ENCODE measurements at regions not wholly inside any gene's neighbourhood (a gene's known extent, or its start where the extent isn't known, plus 50 kb on each side); places are given as distances from the start of the nearest gene placed in this dataset.

DNA sequence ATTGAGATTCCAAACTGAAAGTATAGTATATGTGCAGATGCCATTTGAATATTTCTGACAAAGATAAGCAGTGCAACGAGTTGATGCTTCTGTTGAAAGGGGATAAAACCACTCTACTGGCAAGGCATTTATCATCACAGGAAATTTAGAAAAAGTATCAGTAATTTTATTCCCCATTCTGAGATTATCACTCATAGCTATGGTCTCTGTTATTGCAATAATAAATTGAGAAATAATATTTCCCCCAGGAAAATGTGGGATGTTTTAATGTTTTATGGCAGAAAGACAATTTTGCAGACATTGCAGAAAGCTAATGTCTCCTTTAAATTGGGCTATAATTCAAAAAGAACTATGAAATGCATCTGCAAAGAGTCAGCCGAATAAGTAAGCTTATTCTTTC is 1612.7 kb upstream of the ACO1 start:
- H3K9me3 ChIP-seq (replicated peaks; ENCODE audit: control insufficient read depth, insufficient read depth, low read length) = no peaks in the 10 kb centered on the region
- no peak overlapping the region for H2AFZ ChIP-seq (ENCODE audit: control insufficient read depth, low read depth, low read length)
- no peak overlapping the region for H3K9ac ChIP-seq (ENCODE audit: control insufficient read depth, insufficient read depth, low read length)
- no peak for TF ChIP-seq PRDM15 (CRISPR knock-in tag; IDR thresholded peaks at IDR 0.05)
- TF ChIP-seq CREM (IDR thresholded peaks at IDR 0.05; ENCODE audit: low read depth) = no peak
- no peak for TF ChIP-seq YBX1 (IDR thresholded peaks at IDR 0.05)
- ChIA-PET RAD21 (ENCODE audit: unreplicated experiment) (no interaction called here), CTCF (interaction anchor here (0.7 kb wide), 1 partner anchor 26 kb away, joined by 3 read pairs; no protein-coding TSS in a partner anchor), POLR2A (no interaction called here), SMC1A (ENCODE audit: uncharacterized antibody, unreplicated experiment) (interaction anchor here (1.3 kb wide), 1 partner anchor 12 kb away, joined by 3 read pairs; no protein-coding TSS in a partner anchor)
- intact Hi-C loops (cut with micrococcal nuclease; ENCODE audit: unreplicated experiment) = no loop called here
- no peak overlapping the region for H3K27ac ChIP-seq (ENCODE audit: control insufficient read depth, insufficient read depth)
- no TSS peak for BruUV-seq (replicated peaks)
- ATAC-seq = no peak
- H3K79me2 ChIP-seq (ENCODE audit: control insufficient read depth, insufficient read depth, low read length) = no peaks in the 10 kb centered on the region
- no peak for DNase-seq (ENCODE audit: low read depth, low spot score)
- FAIRE-seq = no peak
- H3K4me3 ChIP-seq = no peak overlapping the region
- no peaks in the 10 kb centered on the region for H3K27me3 ChIP-seq (replicated peaks in 1 of 2; ENCODE audit: control insufficient read depth in 2 of 2, insufficient read depth in 2 of 2, low read length in 1 of 2)
- WGBS (ENCODE audit: insufficient coverage, insufficient replicate concordance, low lambda C conversion rate, missing lambda C conversion rate) = 3% methylated on average over 2 of the region's 2 CpGs
- H3K4me1 ChIP-seq (ENCODE audit: control insufficient read depth, insufficient read depth, low read length) = no peaks in the 10 kb centered on the region
- in situ Hi-C loops (cut with MboI) = no loop called here
- no peaks in the 10 kb centered on the region for H4K20me1 ChIP-seq (ENCODE audit: control insufficient read depth, insufficient read depth)
- no peaks in the 10 kb centered on the region for H3K36me3 ChIP-seq (ENCODE audit: control insufficient read depth in 2 of 2, insufficient read depth in 2 of 2, low read length in 1 of 2)
- H3K4me2 ChIP-seq (ENCODE audit: control insufficient read depth, insufficient read depth) = no peak overlapping the region

GRCh38 chr9:30773427-30773826 is 1611.0 kb upstream of the ACO1 start:
- no peak for DNase-seq (ENCODE audit: low read depth, low spot score)
- no TSS peak for BruUV-seq (replicated peaks)
- H3K9ac ChIP-seq (ENCODE audit: control insufficient read depth, insufficient read depth, low read length) = no peak overlapping the region
- no peaks in the 10 kb centered on the region for H3K27me3 ChIP-seq (replicated peaks in 1 of 2; ENCODE audit: control insufficient read depth in 2 of 2, insufficient read depth in 2 of 2, low read length in 1 of 2)
- H3K4me3 ChIP-seq = no peak overlapping the region
- H4K20me1 ChIP-seq (ENCODE audit: control insufficient read depth, insufficient read depth) = no peaks in the 10 kb centered on the region
- H2AFZ ChIP-seq (ENCODE audit: control insufficient read depth, low read depth, low read length) = no peak overlapping the region
- intact Hi-C loops (cut with micrococcal nuclease; ENCODE audit: unreplicated experiment) = no loop called here
- H3K9me3 ChIP-seq (replicated peaks; ENCODE audit: control insufficient read depth, insufficient read depth, low read length) = no peaks in the 10 kb centered on the region
- FAIRE-seq = no peak
- WGBS (ENCODE audit: insufficient coverage, insufficient replicate concordance, low lambda C conversion rate, missing lambda C conversion rate) = 18% methylated on average over 10 of the region's 10 CpGs
- no peak for TF ChIP-seq ATF7 (IDR thresholded peaks at IDR 0.05; ENCODE audit: low read depth)
- no peak for TF ChIP-seq SREBF1 (IDR thresholded peaks at IDR 0.05; ENCODE audit: low read length)
- no peak for TF ChIP-seq CREM (IDR thresholded peaks at IDR 0.05; ENCODE audit: low read depth)
- no peak for TF ChIP-seq CBX5 (IDR thresholded peaks at IDR 0.05; ENCODE audit: low read depth)
- TF ChIP-seq JUNB (IDR thresholded peaks at IDR 0.05) = no peak
- no peak for TF ChIP-seq CEBPB (IDR thresholded peaks at IDR 0.05; ENCODE audit: borderline replicate concordance in 1 of 2, low read depth in 2 of 2, low read length in 2 of 2)
- TF ChIP-seq, protein P1, sequence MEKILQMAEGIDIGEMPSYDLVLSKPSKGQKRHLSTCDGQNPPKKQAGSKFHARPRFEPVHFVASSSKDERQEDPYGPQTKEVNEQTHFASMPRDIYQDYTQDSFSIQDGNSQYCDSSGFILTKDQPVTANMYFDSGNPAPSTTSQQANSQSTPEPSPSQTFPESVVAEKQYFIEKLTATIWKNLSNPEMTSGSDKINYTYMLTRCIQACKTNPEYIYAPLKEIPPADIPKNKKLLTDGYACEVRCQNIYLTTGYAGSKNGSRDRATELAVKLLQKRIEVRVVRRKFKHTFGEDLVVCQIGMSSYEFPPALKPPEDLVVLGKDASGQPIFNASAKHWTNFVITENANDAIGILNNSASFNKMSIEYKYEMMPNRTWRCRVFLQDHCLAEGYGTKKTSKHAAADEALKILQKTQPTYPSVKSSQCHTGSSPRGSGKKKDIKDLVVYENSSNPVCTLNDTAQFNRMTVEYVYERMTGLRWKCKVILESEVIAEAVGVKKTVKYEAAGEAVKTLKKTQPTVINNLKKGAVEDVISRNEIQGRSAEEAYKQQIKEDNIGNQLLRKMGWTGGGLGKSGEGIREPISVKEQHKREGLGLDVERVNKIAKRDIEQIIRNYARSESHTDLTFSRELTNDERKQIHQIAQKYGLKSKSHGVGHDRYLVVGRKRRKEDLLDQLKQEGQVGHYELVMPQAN (conservative IDR thresholded peaks at IDR 0.05) = no peak
- TF ChIP-seq CHD1 (IDR thresholded peaks at IDR 0.05; ENCODE audit: low read depth, low read length) = no peak
- TF ChIP-seq SMAD5 (IDR thresholded peaks at IDR 0.05; ENCODE audit: low read depth) = no peak
- CTCF ChIA-PET = no interaction called here
- RAD21 ChIA-PET (ENCODE audit: unreplicated experiment) = no interaction called here
- in situ Hi-C loops (cut with MboI) = no loop called here
- no peaks in the 10 kb centered on the region for H3K4me1 ChIP-seq (ENCODE audit: control insufficient read depth, insufficient read depth, low read length)
- H3K27ac ChIP-seq (ENCODE audit: control insufficient read depth, insufficient read depth) = no peak overlapping the region
- no peak overlapping the region for H3K4me2 ChIP-seq (ENCODE audit: control insufficient read depth, insufficient read depth)
- H3K79me2 ChIP-seq (ENCODE audit: control insufficient read depth, insufficient read depth, low read length) = no peaks in the 10 kb centered on the region
- SMC1A ChIA-PET (ENCODE audit: uncharacterized antibody, unreplicated experiment) = interaction anchor here (0.6 kb wide), 1 partner anchor 560 kb away, joined by 3 read pairs; no protein-coding TSS in a partner anchor
- H3K36me3 ChIP-seq (ENCODE audit: control insufficient read depth in 2 of 2, insufficient read depth in 2 of 2, low read length in 1 of 2) = no peaks in the 10 kb centered on the region
- ATAC-seq = no peak
- POLR2A ChIA-PET = no interaction called here
